OCI-LY7 (cell line): ENCODE measurements at regions not wholly inside any gene's neighbourhood (a gene's known extent, or its start where the extent isn't known, plus 50 kb on each side); places are given as distances from the start of the nearest gene placed in this dataset.

Experiments
- BruUV-seq: library from RNA; stranded (reverse); fragments of 400-500 nt; replicated peaks from 2 replicates; lab custom pipeline; 2021; lab: Mats Ljungman, UMichigan
- CTCF ChIA-PET: fragments of 300-600 bp; sonication (Branson Sonifier 250); formaldehyde crosslinking; loops from one replicate; lab custom pipeline; 2022; ENCODE audit warnings: antibody characterized with exemption; ENCODE audit not compliant: unreplicated experiment; lab: Charles Lee
- POLR2A ChIA-PET: fragments of 300-600 bp; sonication (Branson Sonifier 250); formaldehyde crosslinking; loops from one replicate; lab custom pipeline; 2022; ENCODE audit warnings: antibody characterized with exemption; lab: Charles Lee
- DNase-seq: peaks from one replicate; pipeline ENCODE4 v3.0.0-alpha.2; 2015; ENCODE audit warnings: low spot score
- H2AFZ ChIP-seq: fragments of 200-600 bp; sonication (generic), shearing (Covaris generic); 2 replicates; pipeline ENCODE4 v1.6.1; 2014; ENCODE audit warnings: mild to moderate bottlenecking, antibody characterized with exemption, low read length, moderate library complexity
- H3K27ac ChIP-seq: fragments of 200-600 bp; sonication (generic); 2 replicates; pipeline ENCODE4 v1.5.1; 2014; ENCODE audit warnings: mixed run types, low read depth, mild to moderate bottlenecking, moderate library complexity, low read length, inconsistent platforms; ENCODE audit not compliant: poor library complexity, severe bottlenecking
- H3K36me3 ChIP-seq: fragments of 200-600 bp; sonication (generic); 2 replicates; pipeline ENCODE4 v1.6.1; 2014; ENCODE audit warnings: mild to moderate bottlenecking, antibody characterized with exemption, low read length, moderate library complexity, mixed read lengths; ENCODE audit not compliant: insufficient read depth
- H3K4me1 ChIP-seq: fragments of 200-600 bp; sonication (generic); 2 replicates; pipeline ENCODE4 v1.5.1; 2014; ENCODE audit warnings: mild to moderate bottlenecking, low read length; ENCODE audit not compliant: insufficient read depth, poor library complexity, severe bottlenecking
- H3K4me2 ChIP-seq: fragments of 200-600 bp; sonication (generic); 2 replicates; pipeline ENCODE4 v1.6.1; 2014; ENCODE audit warnings: mild to moderate bottlenecking, low read length
- H3K4me3 ChIP-seq: fragments of 200-600 bp; sonication (generic); 2 replicates; pipeline ENCODE4 v1.5.1; 2014; ENCODE audit warnings: mild to moderate bottlenecking, low read depth, low read length; ENCODE audit not compliant: poor library complexity, severe bottlenecking
- H3K79me2 ChIP-seq: fragments of 200-600 bp; sonication (generic); 2 replicates; pipeline ENCODE4 v1.6.1; 2016; ENCODE audit warnings: low read depth, mild to moderate bottlenecking, low read length, moderate library complexity, mixed read lengths; ENCODE audit not compliant: insufficient read depth
- H3K9me2 ChIP-seq: fragments of 200-600 bp; sonication (generic); 2 replicates; pipeline ENCODE4 v1.6.1; 2016; ENCODE audit warnings: mild to moderate bottlenecking, low read length, mixed read lengths; ENCODE audit not compliant: insufficient read depth
- H3K9me3 ChIP-seq: fragments of 200-600 bp; sonication (generic); 2 replicates; pipeline ENCODE4 v1.6.1; 2014; ENCODE audit warnings: mild to moderate bottlenecking, mixed run types, low read length, mixed read lengths
- H4K20me1 ChIP-seq: fragments of 200-600 bp; sonication (generic); 2 replicates; pipeline ENCODE4 v1.6.1; 2014; ENCODE audit warnings: mild to moderate bottlenecking, antibody characterized with exemption, low read length, moderate library complexity, mixed read lengths; ENCODE audit not compliant: insufficient read depth
- EZH2phosphoT487 ChIP-seq: fragments of 200-600 bp; sonication (generic); IDR thresholded peaks from 2 replicates; pipeline ENCODE4 v1.6.1; 2018; ENCODE audit warnings: low read depth, borderline replicate concordance, mild to moderate bottlenecking, mixed run types, antibody characterized with exemption, low read length, moderate library complexity, mixed read lengths
- intact Hi-C: fragments of 100-400 bp; cut with micrococcal nuclease; formaldehyde crosslinking; loops from one replicate; pipeline ENCODE4 v1.10.0; 2022; ENCODE audit not compliant: unreplicated experiment
- TF ChIP-seq, protein P1 (sequence below): fragments of 200-600 bp; sonication (generic); conservative IDR thresholded peaks from 2 replicates; pipeline ENCODE4 v1.5.1; 2014; ENCODE audit warnings: mild to moderate bottlenecking, antibody characterized with exemption, low read length, moderate library complexity, mixed read lengths

DNA sequence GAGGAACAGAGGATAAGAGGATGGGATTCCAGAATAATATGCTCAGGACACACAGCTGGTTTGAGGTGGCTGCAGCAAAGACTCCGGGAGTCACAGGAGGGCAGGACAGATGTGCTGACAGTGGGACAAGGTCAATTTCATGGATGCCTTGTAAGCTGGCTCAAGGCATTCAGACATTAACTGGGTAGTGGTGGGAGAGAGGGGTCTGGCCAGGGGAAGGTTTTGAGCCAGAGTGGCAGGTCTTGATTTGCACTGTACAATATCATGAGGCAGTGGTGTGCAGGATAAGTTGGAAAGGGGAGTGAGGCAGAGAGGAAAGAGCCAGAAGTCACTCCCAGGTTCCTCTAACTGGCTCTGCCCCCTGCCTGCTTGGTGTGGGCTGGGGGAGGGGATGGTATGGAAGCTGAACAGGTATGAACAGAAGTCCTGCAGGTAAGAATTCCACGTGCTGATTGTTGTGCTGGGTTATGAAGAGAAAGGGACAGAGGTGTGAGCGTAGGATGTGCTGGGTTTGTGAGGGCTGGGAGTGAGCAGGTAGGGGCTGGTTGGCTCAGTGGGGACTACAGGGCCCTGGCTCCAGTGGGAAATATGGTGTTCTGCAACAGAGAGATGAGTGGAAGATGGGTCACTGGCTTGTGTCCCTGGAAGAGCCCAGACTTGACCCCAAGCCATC, 141.7 kb upstream of the COPS8 start:
- Histone ChIP-seq H3K36me3 (no peaks in the 10 kb centered on the region), H3K4me2 (no peak overlapping the region), H3K4me1 (no peaks in the 10 kb centered on the region), H2AFZ (no peak overlapping the region), H3K9me2 (no peaks in the 10 kb centered on the region), H3K27ac (no peak overlapping the region), H3K79me2 (no peaks in the 10 kb centered on the region), H3K4me3 (no peak overlapping the region), H3K9me3 (no peaks in the 10 kb centered on the region), H4K20me1 (no peaks in the 10 kb centered on the region)
- DNase-seq = no peak
- no TSS peak for BruUV-seq
- TF ChIP-seq, protein P1, sequence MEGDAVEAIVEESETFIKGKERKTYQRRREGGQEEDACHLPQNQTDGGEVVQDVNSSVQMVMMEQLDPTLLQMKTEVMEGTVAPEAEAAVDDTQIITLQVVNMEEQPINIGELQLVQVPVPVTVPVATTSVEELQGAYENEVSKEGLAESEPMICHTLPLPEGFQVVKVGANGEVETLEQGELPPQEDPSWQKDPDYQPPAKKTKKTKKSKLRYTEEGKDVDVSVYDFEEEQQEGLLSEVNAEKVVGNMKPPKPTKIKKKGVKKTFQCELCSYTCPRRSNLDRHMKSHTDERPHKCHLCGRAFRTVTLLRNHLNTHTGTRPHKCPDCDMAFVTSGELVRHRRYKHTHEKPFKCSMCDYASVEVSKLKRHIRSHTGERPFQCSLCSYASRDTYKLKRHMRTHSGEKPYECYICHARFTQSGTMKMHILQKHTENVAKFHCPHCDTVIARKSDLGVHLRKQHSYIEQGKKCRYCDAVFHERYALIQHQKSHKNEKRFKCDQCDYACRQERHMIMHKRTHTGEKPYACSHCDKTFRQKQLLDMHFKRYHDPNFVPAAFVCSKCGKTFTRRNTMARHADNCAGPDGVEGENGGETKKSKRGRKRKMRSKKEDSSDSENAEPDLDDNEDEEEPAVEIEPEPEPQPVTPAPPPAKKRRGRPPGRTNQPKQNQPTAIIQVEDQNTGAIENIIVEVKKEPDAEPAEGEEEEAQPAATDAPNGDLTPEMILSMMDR = no peak
- TF ChIP-seq EZH2phosphoT487 = no peak
- ChIA-PET POLR2A (no interaction called here), CTCF (no interaction called here)
- intact Hi-C loops = no loop called here

DNA sequence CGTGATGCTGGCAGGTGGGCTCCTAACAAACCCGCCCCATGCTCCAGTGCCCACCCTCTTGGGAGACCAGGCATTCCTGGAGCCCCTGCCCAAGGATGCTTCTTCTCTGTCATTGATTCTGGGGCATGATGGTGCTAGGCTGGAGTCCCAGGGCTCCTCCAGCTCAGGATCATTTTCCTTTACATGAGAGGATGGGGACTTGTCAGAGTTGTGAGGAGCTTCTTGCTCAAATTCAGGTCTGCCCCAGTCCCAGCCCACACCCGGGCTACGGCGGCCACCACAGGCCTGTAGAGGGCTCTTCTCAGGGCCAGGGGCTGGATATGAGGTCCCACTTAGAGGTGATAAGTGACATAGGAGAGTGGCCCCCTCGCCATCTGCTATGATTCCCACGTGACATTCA, 141.1 kb upstream of the COPS8 start:
- TF ChIP-seq, protein P1 = no peak
- no peak for TF ChIP-seq EZH2phosphoT487
- Histone ChIP-seq H3K4me1 (no peaks in the 10 kb centered on the region), H2AFZ (no peak overlapping the region), H3K9me3 (no peaks in the 10 kb centered on the region), H3K9me2 (no peaks in the 10 kb centered on the region), H3K27ac (no peak overlapping the region), H3K36me3 (no peaks in the 10 kb centered on the region), H4K20me1 (no peaks in the 10 kb centered on the region), H3K4me2 (no peak overlapping the region), H3K4me3 (no peak overlapping the region), H3K79me2 (no peaks in the 10 kb centered on the region)
- POLR2A ChIA-PET = no interaction called here
- intact Hi-C loops = no loop called here
- CTCF ChIA-PET = no interaction called here
- no TSS peak for BruUV-seq
- DNase-seq = no peak

DNA sequence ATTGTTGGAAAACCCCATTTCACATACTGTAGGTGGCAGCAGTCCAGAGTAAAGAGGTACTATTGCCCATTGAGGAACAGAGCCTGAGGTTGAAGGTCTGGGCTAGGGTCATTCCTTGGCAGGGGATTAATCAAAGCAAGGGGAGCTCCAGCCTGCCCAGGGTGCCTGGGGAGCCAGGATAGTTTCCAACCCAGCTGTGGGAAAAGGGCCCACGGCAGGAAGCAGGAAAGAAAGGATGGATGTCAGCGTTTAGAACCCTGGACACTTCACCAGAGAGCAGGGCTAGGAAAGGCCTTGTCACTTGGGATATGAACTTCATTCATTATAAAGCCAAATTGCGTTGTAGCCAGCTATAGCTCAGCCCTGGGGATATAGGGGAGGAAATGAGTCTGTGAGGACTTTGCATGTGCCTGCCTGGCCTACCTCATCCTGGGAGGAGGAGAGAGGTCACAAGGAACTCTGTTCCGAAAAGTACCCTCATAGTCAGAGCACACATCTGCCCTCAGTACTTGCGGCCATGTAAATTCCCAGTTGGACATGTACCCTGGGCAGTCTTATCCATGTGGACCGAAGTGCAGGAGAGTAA, 140.2 kb upstream of the COPS8 start:
- POLR2A ChIA-PET = no interaction called here
- H3K27ac ChIP-seq = no peak overlapping the region
- H3K4me3 ChIP-seq = no peak overlapping the region
- no peaks in the 10 kb centered on the region for H3K9me3 ChIP-seq
- no peaks in the 10 kb centered on the region for H4K20me1 ChIP-seq
- no peaks in the 10 kb centered on the region for H3K4me1 ChIP-seq
- no peak overlapping the region for H3K4me2 ChIP-seq
- BruUV-seq = no TSS peak
- no peak overlapping the region for H2AFZ ChIP-seq
- intact Hi-C loops = no loop called here
- H3K9me2 ChIP-seq = no peaks in the 10 kb centered on the region
- H3K36me3 ChIP-seq = no peaks in the 10 kb centered on the region
- CTCF ChIA-PET = no interaction called here
- no peak for DNase-seq
- TF ChIP-seq, protein P1 = no peak
- no peaks in the 10 kb centered on the region for H3K79me2 ChIP-seq
